Thoracic aorta (tissue), 2 donors: ENCODE measurements at regions not wholly inside any gene's neighbourhood (a gene's known extent, or its start where the extent isn't known, plus 50 kb on each side); places are given as distances from the start of the nearest gene placed in this dataset.
"Not testable (repeated sequence)": the region's sequence is repeated elsewhere in the genome, so short reads cannot be mapped to it uniquely, and the experiment has no call there.

Experiments
- ATAC-seq: fragments of 150-250 bp; one replicate; pipeline ENCODE4 v1.8.0; 2017; ENCODE audit warnings: low read depth; ENCODE audit not compliant: insufficient number of reproducible peaks, low FRiP score
- DNase-seq: peaks from one replicate; pipeline ENCODE4 v3.0.0-alpha.2; 2020; ENCODE audit warnings: low spot score
- H3K27ac ChIP-seq, 2 donors: fragments of 200-600 bp; sonication (generic); 1 replicate in 1 of 2; 2 replicates in 1 of 2; pipeline ENCODE4 v1.5.1; 2016; ENCODE audit warnings: mild to moderate bottlenecking in 2 of 2, moderate library complexity in 2 of 2
- H3K27me3 ChIP-seq: fragments of 200-600 bp; sonication (generic); replicated peaks from 2 replicates; pipeline ENCODE4 v1.6.0; 2016; ENCODE audit warnings: mild to moderate bottlenecking; ENCODE audit not compliant: insufficient read depth
- H3K36me3 ChIP-seq: fragments of 200-600 bp; sonication (generic); one replicate; pipeline ENCODE4 v1.5.1; 2016
- H3K4me1 ChIP-seq, 2 donors: fragments of 200-600 bp; sonication (generic); 1 replicate in 1 of 2; 2 replicates in 1 of 2; pipeline versions ENCODE4 v1.5.1 to v1.6.0; 2016; ENCODE audit warnings: low read depth in 2 of 2, mild to moderate bottlenecking in 1 of 2; ENCODE audit not compliant: control insufficient read depth in 1 of 2
- H3K4me3 ChIP-seq: fragments of 200-600 bp; sonication (generic); 2 replicates; pipeline ENCODE4 v1.5.1; 2016; ENCODE audit warnings: mild to moderate bottlenecking
- H3K9me3 ChIP-seq: fragments of 200-600 bp; sonication (generic); 2 replicates; pipeline ENCODE4 v1.5.1; 2016
- TF ChIP-seq, protein P1 (sequence below): fragments of 200-600 bp; sonication (generic); IDR thresholded peaks from one replicate; pipeline ENCODE4 v1.5.1; 2019; ENCODE audit warnings: antibody characterized with exemption

DNA sequence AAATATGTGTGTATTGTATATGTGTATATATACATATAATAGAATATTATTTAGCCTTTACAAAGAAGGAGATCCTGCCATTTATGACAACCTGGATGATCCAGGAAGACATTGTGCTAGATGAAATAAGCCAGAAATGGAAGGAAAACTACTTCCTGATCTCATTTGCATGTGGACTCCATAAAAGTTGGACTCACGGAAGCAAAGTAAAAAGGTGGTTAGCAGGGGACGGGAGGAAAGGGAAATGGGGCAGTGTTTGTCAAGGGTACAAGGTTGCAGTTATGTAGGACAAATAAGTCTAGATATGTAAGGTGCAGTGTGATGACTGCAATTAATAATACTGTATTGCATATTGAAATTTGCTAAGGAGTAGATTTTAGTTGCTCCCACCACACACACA is 331.1 kb upstream of the FSTL5 start:
- Histone ChIP-seq H3K4me3 (no peak overlapping the region), H3K9me3 (no peaks in the 10 kb centered on the region), H3K27ac (no peak overlapping the region), H3K4me1 (no peaks in the 10 kb centered on the region), H3K36me3 (no peaks in the 10 kb centered on the region), H3K27me3 (peaks cover 5% of the 10 kb centered on the region)
- TF ChIP-seq, protein P1, sequence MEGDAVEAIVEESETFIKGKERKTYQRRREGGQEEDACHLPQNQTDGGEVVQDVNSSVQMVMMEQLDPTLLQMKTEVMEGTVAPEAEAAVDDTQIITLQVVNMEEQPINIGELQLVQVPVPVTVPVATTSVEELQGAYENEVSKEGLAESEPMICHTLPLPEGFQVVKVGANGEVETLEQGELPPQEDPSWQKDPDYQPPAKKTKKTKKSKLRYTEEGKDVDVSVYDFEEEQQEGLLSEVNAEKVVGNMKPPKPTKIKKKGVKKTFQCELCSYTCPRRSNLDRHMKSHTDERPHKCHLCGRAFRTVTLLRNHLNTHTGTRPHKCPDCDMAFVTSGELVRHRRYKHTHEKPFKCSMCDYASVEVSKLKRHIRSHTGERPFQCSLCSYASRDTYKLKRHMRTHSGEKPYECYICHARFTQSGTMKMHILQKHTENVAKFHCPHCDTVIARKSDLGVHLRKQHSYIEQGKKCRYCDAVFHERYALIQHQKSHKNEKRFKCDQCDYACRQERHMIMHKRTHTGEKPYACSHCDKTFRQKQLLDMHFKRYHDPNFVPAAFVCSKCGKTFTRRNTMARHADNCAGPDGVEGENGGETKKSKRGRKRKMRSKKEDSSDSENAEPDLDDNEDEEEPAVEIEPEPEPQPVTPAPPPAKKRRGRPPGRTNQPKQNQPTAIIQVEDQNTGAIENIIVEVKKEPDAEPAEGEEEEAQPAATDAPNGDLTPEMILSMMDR, result no peak
- no peak for DNase-seq
- no peak for ATAC-seq

DNA sequence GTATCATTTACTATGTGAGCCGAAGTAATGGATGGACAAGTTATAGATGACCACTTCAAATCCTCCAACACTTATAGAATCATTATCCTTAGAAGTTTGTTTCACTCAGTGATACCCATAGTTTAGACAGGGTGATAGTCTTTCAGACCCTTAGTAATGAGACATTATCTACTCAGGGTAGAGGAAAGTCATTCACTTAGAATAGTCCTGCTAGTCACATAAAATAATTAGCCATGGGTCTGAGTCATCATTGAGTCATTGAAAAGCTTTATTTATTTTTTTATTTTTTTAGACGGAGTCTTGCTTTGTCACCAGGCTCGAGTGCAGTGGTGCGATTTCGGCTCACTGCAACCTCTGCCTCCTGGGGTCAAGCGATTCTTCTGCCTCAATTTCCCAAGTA is 321.7 kb upstream of the FSTL5 start:
- TF ChIP-seq, protein P1, result no peak
- Histone ChIP-seq H3K36me3 (no peaks in the 10 kb centered on the region), H3K4me1 (no peaks in the 10 kb centered on the region), H3K27ac (no peak overlapping the region), H3K27me3 (no peaks in the 10 kb centered on the region), H3K9me3 (no peaks in the 10 kb centered on the region), H3K4me3 (no peak overlapping the region)
- DNase-seq (no peak), ATAC-seq (no peak)

DNA sequence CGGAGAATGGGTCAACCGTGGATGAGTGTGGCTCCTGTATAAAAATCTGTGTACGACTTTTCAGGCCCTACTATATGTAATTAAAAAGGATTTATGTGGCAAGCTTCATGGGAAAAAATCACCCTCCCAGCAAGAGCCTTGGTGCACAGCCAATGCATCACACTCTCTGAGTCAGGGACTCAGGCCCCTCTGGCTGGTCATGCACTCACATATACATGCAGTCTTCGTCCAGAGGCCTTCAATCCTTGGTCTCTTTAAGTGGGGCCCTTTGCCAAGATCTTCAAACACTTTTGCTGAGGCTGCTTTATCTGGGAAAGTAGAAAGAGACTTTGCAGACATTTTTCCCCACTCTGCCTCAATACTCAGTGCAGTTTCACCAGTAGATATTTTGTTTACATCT is 311.4 kb upstream of the FSTL5 start:
- H3K4me3 ChIP-seq, result no peak overlapping the region
- DNase-seq (no peak), ATAC-seq (no peak)
- no peaks in the 10 kb centered on the region for H3K9me3 ChIP-seq
- no peaks in the 10 kb centered on the region for H3K27me3 ChIP-seq
- TF ChIP-seq, protein P1, result no peak
- no peaks in the 10 kb centered on the region for H3K4me1 ChIP-seq
- no peak overlapping the region for H3K27ac ChIP-seq
- no peaks in the 10 kb centered on the region for H3K36me3 ChIP-seq

DNA sequence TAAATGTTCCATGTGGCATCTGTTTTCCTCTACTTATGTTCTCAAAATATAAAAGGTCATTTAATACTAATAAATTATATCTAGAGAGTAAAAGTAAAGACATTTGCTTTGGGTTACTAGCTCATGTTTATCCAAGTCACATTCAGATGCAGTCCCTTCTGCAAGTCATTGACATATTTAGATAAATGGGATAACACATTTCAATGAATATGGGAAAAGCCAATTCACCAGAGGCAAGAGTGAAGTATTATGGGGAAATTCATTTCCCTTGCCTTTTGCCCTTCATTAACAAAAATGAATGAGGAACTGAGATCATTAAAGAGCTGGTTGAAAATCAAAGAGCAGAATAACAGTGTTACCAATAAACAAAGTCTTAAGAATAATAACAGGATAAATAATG is 306.2 kb upstream of the FSTL5 start:
- H3K36me3 ChIP-seq, result no peaks in the 10 kb centered on the region
- H3K27ac ChIP-seq, result no peak overlapping the region
- TF ChIP-seq, protein P1, result no peak
- ATAC-seq, result no peak
- no peaks in the 10 kb centered on the region for H3K4me1 ChIP-seq
- DNase-seq, result no peak
- no peaks in the 10 kb centered on the region for H3K27me3 ChIP-seq
- no peak overlapping the region for H3K4me3 ChIP-seq
- no peaks in the 10 kb centered on the region for H3K9me3 ChIP-seq

DNA sequence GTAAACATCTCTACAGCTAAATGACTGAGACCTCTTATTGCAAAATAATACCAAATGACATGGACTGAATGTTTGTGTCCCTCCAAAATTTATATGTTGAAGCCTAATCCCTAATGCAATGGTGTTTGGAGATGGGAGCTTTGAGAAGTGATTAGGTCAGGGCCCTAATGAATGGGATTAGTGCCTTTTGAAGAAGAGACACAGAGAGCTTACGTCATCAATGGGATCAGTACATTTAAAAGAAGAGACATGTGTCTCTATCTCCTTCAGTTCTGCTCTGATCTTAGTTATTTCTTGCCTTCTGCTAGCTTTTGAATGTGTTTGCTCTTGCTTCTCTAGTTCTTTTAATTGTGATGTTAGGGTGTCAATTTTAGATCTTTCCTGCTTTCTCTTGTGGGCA is 301.6 kb upstream of the FSTL5 start:
- H3K9me3 ChIP-seq, H3K4me1 ChIP-seq, DNase-seq, H3K27me3 ChIP-seq, H3K4me3 ChIP-seq, ATAC-seq, H3K27ac ChIP-seq, H3K36me3 ChIP-seq: not testable (repeated sequence)

DNA sequence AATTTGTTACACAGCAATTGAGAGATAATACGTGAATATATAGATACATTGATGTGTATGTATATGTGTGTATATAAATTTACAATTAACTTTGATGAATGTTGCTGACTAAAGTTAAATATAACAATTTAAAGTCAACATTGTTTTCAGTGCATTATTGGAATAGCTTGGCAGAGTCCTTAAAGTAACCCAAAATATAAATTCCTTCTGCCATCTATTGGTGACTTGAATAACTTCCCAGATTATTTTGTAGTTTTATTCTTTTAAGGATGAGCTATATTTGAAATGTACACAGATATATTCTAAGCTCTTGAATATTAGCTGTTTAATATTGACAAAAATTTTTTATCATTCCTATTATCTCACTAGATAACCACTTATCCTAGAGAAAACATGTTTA is 298.2 kb upstream of the FSTL5 start:
- TF ChIP-seq, protein P1, result no peak
- no peak overlapping the region for H3K27ac ChIP-seq
- DNase-seq (no peak), ATAC-seq (no peak)
- H3K9me3 ChIP-seq, result no peaks in the 10 kb centered on the region
- no peak overlapping the region for H3K4me3 ChIP-seq
- H3K27me3 ChIP-seq, result no peaks in the 10 kb centered on the region
- no peaks in the 10 kb centered on the region for H3K4me1 ChIP-seq
- no peaks in the 10 kb centered on the region for H3K36me3 ChIP-seq
